ENCODE measurements at regions not wholly inside any gene's neighbourhood (a gene's known extent, or its start where the extent isn't known, plus 50 kb on each side); places are given as distances from the start of the nearest gene placed in this dataset.
"Not testable (repeated sequence)": the region's sequence is repeated elsewhere in the genome, so short reads cannot be mapped to it uniquely, and the experiment has no call there.

DNA sequence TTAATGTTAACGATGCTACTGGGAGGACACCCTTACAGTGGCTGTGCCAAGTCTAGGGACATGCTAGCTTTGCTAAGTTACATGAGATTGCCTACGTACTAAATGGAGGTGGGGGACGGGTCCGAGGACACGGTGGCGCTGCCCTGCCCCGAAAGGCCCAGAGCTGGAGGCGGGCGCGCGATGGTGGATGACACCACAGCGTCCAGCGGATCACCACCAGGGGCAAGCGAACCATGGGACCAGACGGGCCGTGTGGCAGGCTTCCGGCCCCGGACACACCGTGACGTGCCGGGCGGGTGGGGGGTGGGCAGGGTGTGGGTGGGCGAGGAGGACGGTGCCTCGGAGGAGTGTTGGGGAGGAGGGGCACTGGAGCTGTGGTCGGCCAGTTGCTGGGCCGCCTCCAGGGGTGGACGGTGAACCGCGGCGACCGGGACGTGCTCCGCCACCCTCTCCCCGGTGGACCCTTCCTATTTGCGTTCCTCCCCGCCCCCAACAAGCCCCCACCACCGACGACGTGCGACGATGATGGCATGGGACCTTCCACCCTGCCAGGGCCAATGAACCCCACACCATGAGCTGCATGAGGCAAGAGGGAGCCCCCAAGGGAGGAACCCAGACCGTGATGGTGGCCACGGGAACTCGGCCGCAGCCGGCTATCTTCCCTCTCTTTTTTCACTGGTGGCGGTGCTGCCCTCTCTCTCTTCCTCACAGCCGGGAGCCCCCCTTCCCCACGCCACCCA, 773.3 kb upstream of the DEFB115 start:
- no peak for DNase-seq (ENCODE audit: low spot score)

DNA sequence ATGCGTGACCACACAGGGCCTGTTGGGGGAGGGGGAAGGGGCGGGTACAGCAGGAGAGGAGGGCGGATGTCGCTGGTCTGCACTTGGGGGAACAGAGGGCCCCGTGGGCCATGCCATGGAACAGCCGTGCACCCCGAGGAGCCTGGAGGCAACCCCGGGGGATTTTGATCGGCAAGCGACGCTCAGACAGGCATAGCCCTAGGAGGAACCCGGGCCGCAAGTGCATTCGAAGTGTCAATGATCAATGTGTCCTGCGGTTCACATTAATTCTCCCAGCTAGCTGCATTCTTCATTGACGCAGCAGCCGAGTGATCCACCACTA, 772.8 kb upstream of the DEFB115 start:
- no peak for DNase-seq (ENCODE audit: low spot score)

DNA sequence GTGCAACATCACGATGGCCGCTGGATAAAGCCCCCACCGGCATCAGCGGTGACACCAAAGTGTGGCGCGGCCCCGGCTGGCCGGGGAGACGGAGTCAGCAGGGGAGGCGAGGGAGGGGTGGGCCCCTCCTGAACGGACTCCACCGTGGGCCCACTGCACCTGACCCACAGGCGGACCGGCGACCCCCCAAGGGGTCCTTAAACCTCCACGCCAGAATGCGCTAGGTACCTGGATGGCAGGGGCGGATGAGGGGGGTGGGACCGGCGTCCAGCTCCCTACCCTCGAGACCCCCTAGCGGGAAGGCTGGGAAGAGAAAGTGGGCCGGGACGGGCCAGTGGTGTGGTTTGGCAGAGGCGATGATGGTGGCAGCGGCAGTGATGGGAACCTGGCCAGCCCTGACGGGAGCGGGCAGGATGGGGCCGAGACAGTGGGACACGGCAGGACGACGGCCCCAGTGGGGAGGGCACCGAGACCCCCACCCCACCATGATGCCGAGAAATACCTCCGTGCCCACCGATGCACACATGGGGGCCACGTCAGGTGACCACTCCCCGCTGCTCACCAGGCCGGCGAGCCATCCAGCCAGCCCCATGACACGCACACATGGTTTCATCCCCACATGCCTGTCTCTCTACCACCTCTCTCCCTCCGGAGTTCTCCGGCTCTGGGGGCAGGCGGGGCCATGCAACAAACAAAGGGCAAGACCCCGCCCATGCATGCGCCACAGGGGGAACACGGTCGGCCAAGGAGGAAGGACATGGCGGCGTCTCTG, 771.9 kb upstream of the DEFB115 start:
- DNase-seq (ENCODE audit: low spot score): no peak

DNA sequence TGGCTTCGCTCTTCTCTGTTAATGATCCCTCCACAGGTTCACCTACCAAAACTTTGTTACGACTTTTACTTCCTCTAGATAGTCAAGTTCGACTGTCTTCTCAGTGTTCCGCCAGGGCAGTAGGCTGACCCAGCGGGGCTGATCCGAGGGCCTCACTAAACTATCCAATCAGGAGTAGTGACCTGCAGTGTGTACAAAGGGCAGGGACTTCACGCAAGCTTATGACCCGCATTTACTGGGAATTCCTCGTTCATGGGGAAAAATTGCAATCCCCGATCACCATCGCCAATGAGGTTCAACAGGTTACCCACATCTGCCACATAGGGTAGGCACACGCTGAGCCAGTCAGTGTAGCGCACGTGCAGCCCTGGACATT, 771.4 kb upstream of the DEFB115 start:
- DNase-seq (ENCODE audit: low spot score): no peak

DNA sequence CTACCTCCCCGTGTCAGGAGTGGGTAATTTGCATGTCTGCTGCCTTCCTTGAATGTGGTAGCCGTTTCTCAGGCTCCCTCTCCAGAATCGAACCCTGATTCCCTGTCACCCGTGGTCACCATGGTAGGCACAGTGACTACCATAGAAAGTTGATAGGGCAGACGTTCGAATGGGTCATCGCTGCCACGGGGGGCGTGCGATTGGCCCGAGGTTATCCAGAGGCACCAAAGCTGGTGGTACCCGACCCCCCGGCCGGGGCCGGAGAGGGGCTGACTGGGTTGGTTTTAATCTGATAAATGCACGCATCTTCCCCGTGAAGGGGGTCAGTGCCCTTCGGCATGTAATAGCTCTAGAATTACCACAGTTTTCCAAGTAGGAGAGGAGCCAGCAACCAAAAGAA, 770.0 kb upstream of the DEFB115 start:
- DNase-seq (ENCODE audit: low spot score): not testable (repeated sequence)

DNA sequence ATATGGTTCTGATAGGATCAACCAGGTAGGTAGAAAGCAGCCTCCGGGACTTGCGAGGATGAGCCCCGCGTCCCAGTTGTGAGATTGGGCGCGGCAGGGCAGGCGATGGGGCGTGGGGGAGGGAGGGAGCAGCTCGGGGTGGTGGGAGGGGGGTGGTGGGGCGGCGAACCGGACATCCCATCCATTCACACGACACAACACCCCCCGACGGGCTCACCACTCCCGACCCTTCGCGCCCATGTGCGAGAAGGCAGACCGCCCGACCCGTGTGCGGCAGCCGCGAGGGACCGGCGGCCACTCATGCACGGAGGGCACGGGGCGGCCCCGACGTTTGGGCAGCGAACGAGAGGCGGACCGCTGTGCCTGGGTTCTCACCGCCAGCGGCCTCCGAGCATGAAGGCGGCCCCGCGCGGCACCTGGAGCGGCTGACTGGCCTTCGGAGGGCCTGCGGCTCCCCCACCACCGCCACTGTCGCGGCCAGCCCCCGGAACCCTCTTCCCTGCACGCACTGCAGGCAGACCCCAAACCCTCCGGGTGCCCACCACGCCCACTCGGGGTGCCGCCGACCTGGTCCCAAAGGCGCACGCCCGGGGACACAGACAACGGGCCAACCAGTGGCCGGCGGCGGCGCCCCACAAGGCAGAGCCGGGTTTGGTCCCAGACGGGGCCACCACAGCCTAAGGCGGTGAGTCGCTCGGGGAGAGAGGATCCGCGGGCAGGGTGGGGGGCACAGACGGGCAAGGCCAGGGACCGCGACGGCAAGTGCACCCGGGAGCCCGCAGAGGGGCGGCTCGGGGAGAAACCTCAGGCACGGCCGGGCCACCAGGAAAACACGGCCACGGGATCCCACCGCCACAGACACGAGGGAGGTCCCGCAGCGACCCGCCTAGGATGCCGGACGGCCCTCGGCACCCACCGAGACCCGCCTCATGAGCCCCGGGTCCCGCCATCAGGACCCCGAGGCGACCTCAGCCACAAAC, 769.2 kb upstream of the DEFB115 start:
- no peak for DNase-seq (ENCODE audit: low spot score)

DNA sequence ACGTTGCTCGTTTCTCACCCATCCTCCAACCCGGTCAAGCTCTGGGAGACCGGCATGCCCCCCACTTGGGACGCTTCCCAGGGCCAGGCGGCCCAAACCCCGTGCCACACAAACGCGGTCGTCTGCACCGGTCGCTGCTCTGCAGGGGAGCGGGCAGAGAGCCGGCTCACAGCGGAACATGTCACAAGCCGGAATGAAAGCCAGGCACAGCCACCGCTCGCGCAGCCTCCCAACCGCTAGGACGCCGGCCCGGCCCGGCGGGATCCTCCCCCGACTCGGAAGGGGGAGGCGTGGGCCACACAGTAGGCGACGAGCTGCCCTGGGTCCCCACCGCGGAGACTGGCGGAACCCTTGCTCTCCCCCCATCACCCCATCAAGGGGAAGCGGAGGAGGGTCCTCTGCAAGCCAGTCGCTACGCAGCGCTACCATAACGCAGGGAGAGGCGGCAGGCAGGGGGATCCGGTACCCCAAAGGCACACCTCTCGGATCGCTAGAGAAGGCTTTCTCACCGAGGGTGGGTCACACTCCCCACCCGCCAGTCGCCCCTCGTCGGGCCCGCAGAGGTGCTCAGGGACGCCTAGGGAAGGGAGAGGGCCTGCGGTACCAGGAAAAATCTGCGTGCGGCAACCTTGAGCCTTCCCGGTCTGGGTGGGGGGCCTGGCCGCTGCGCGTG, 768.4 kb upstream of the DEFB115 start:
- no peak for DNase-seq (ENCODE audit: low spot score)

DNA sequence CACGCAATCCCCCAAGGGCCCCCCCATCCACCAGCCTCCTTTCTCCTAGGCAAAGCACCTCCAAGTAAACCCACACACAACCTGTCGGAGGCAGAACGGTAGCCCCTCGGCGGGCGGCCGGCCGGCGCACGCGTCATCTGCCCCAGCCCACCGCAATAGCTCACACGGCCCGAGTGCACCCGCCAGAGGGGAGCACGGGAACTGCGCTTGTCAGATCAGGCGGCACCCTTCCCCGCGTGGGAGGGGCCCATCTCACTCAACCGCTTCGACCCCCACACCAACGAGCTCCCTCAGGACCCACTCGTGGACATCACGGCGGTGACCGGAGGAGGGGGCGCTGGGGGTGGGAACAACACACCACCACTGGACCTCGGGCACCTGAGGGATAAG, 767.9 kb upstream of the DEFB115 start:
- DNase-seq (ENCODE audit: low spot score): no peak

DNA sequence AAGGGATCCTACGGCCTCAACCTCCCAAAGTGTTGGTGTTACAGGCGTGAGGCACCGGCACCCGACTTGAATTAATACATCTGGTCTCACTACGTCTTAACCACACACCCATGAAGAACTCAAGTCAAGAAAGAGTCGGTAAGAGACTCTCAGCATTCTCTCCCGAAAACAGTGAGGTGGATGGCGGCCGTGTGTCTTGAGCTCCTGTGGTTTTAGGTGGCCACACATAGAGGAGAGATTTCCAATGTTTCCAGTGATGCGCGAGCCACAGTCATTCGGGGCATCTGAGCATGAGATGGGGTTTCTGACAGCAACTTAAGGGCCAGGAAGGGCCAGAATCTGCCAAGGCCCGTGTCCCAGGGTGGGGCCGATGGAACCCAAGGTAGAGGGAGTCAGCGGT, 766.4 kb upstream of the DEFB115 start:
- no peak for DNase-seq (ENCODE audit: low spot score)

DNA sequence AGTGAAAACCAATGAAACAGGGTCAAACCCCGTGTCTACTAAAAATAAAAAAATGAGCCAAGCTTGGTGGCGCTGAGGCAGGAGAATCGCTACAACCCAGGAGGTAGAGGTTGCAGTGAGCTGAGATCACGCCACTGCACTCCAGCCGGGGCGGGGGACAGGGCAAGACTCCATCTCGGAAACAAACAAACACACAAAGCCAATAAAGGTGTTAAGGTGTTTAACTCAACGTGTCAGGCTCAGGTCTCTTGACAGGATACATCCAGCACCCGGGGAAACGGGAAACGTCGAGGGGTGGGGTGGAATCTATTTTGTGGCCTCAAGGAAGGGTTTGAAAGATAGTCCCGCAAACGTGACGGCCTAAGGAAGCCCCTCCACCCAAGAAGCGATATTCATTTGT, 760.8 kb upstream of the DEFB115 start:
- DNase-seq (ENCODE audit: low spot score): not testable (repeated sequence)

DNA sequence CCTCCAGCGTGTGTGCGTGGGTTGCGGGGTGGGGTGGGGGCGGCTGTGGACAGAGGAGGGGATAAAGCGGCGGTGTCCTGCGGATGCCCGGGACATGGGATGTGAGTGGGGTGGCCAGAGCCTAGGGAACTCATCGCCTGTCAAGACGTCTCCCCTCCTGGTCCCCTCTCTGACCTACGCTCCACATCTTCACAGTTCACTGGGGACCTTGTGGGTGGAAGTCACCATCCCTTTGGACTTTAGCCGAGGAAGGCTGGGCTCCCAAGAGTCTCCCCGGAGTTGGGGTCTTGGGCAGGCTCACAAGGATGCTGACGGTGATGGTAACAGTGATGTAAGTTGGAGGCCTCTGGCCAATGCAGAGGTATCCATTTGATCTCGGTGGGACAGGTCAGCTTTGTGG, 760.3 kb upstream of the DEFB115 start:
- DNase-seq (ENCODE audit: low spot score): not testable (repeated sequence)

DNA sequence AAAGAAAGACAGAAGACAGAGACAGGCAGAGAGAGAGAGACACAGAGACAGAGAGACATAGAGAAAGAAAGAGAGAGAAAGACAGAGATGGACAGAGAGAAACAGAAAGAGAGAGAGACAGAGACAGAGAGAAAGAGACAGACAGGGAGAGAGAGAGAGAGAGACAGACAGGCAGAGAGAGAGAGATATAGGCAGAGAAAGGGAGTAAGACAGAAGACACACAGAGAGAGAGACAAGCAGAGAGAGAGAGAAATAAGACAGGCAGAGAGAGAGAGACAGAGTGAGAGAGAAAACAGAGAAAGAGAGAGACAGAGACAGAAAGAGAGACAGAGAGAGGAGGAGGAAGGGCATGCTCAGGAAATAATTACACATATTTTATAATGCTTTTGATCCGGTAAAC, 758.3 kb upstream of the DEFB115 start:
- no peak for DNase-seq (ENCODE audit: low spot score)

DNA sequence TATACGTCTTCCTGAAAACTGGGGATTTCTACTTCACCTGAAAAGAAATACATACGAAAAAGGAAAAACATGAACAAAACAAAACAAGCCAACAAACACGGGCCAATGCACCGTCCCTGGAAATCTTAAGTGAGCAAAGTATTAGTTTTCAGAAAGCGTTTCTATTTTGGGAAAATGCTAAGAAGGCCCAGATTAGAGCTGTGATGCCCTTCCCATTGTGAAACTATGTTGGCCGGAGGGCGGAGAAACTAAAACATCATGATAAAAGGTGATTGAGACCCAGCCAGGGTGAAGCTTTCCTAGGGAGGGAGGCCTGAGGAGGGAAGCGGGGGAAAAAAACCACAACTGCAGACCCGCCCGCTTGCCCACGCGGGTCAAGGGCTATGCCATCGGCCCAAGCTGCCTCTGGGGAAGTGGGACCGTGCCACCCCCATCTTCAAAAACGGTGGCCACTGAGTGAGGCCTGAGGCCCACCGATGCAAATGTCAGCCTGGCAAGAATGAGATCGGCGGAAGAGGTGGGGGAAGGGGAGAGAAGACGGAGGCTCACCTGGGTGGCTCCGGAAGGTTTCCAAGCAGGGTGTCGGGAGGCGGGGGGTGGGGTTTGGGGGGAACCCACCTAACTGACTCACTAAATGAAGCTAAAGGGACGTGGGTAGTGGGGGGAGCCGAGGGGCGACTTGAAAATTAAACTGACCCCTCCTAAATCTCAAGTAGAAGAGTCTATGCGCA, 757.6 kb upstream of the DEFB115 start:
- not testable (repeated sequence) for DNase-seq (ENCODE audit: low spot score)

DNA sequence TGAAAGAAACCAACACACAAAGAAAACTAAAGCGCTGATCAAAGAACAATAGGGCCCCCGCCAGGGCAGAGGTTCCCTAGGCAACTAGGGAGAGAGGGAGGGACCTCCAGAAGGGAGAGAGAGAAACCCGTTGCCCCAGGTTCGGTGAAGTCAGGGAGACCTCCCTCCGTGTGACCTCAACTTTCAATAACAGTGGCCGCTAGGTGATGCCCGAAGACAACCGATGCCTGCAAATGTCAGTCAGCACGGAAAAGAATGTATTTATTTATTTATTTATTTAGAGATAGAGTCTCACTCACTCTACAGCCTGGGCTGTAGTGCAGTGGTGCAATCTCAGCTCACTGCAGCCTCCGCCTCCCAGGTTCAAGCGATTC, 757.0 kb upstream of the DEFB115 start:
- DNase-seq (ENCODE audit: low spot score): not testable (repeated sequence)

DNA sequence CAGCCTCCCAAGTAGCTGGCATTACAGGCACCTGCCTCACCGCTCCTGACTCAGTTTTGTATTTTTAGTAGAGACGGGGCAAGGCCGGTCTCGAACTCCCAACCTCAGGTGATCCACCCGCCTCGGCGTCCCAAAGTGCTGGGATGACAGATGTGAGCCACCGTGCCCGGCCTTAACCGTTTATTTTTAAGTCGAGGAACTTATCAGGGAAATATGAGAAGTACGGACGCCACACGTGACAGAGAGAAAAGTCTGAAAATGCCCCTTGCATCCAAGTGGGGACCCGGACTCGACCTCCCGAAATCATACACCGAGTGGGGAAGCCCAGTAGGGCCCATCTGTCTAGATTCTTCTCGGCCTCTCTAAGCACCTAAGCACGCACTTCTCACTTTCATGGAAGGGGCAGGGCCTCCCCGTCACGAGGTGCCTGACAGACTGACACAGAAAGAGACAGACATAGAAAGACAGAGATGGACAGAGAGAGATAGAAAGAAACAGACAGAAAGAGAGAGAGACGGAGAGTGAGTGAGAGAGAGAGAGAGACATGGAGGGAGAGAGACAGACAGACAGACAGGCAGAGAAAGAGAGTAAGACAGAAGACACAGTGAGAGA, 756.5 kb upstream of the DEFB115 start:
- no peak for DNase-seq (ENCODE audit: low spot score)

DNA sequence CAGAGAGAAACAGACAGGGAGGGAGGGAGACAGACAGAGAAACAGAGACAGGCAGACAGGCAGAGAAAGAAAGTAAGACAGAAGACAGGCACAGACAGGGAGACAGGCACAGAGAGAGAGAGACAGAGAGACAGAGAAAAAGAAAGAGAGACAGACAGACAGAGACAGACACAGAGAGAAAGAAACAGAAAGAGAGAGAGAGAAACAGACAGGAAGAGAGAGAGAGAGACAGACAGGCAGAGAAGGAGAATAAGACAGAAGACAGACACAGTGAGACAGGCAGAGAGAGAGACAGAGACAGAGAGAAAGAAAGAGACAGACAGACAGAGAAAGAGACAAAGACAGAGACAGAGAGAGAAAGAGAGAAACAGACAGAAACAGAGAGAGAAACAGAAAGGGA, 754.8 kb upstream of the DEFB115 start:
- no peak for DNase-seq (ENCODE audit: low spot score)

DNA sequence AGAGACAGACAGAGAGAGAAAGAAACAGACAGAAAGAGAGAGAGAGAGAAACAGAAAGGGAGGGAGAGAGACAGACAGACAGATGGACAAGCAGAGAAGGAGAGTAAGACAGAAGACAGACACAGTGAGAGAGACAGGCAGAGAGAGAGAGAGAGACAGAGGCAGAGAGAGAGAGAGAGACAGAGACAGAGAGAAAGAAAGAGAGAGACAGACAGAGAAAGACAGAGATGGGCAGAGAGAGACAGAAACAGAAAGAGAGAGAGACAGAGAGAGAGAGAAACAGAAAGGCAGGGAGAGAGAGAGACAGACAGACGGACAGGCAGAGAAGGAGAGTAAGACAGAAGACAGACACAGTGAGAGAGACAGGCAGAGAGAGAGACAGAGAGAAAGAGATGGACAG, 754.3 kb upstream of the DEFB115 start:
- DNase-seq (ENCODE audit: low spot score): not testable (repeated sequence)

DNA sequence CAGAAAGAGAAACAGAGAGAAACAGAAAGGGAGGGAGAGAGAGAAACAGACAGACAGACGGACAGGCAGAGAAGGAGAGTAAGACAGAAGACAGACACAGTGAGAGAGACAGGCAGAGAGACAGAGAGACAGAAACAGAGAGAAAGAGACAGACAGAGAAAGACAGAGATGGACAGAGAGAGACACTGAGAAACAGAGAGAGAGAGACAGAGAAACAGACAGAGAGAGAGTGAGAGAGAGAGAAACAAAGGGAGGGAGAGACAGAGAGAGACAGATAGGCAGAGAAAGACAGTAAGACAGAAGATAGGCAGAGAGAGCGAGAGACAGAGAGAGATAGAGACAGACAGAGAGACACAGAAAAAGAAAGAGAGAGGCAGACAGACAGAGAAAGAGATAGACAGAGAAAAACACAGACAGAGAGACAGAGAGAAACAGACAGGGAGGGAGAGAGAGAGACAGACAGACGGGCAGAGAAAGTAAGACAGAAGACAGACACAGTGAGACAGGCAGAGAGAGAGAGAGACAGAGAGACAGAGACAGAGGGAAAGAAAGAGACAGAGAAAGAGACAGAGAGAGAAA, 753.4 kb upstream of the DEFB115 start:
- no peak for DNase-seq (ENCODE audit: low spot score)

DNA sequence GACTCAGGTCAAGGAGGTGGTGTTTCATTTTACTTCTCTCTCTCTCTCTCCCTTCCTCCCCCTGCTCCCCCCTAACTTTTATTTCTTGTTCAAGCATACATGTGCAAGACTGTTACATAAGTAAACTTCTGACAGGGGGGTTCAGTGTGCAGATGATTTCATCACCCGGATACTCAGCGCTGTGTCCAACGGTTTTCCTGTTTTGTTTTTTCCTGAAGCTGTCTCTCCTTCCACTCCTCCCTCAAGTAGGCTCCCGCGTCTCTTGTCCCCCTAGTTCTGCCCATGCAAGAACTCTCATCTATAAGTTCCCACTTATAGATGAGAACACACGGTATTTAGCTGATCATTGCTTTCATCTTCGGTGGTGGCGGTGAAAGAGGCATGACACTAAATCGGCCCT, 751.9 kb upstream of the DEFB115 start:
- DNase-seq (ENCODE audit: low spot score): no peak

DNA sequence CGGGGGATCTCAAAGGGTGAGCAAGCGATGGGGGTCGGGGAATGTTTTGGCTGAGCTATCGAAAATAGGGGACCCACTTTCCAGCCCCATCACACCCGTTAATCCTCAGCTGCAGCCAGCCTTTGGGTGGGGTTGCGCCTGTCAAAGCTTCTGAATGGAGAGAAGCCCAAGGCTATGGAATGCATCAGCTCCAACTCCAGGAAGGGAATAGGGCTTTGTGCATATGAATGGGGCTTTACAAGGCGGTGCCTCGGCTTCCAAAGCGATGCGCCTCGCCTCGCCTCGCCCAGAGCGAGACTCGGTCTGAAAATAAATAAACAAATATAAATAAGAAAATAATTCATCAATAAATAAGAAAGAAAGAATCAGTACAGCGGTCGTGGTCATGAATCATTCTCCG, 751.4 kb upstream of the DEFB115 start:
- DNase-seq (ENCODE audit: low spot score): no peak

DNA sequence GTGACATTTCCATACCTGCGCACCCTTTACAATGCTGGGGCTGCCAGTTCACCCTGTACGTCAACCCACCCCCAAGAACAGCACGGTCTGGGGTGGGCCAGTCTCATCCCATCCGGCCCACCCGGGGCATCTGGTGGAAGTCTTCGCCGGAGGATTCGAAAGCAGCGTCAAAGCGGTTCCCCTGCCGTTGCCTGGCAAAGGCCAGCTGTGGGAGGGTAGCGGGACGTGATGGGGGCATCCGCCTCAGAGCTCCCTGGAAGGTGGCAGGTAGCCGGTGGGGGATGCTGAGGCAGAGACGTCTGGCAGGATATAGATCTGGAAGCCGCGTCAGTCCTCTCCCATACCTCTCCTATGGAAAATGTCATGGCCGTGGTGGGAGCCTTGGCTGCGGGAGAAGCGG, 749.1 kb upstream of the DEFB115 start:
- DNase-seq (ENCODE audit: low spot score): not testable (repeated sequence)
